ENCODE measurements at regions not wholly inside any gene's neighbourhood (a gene's known extent, or its start where the extent isn't known, plus 50 kb on each side); places are given as distances from the start of the nearest gene placed in this dataset.

DNA sequence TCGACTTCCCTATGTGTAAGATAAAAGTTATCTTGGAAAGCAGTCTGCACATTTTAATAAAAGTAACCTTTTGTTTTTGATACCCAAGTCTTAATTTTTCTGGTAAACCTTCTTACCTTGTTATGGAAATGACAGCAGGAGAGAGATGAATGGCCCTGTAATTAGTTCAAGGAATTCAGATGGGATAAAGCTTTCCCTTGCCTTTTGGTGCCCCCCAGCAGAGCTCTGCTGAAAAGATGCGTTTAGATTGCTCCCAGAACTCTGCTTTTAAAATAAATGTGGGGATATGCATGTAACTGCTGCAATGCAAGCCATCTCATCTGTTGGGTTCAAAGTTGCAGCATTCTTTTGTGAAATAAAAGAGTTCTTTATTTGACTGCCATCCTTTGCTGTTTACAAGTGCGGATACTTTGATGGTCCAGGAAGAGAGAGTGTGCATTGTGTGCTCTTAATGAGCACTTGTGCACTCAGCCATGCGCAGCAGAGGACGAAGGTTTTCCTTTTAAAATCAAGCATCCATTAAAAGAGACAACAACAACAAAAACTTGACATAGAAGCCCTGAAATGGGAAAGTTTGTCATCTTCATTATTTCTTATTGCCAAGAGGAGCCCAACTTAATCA, 176.7 kb upstream of the ST6GAL2 start:
- no peak for DNase-seq
- Histone ChIP-seq H3K9ac (ENCODE audit: low read length) (no peak overlapping the region), H2BK120ac (ENCODE audit: insufficient read depth, low read length, poor library complexity) (no peak overlapping the region), H3K27ac (ENCODE audit: low read depth, low read length) (no peak overlapping the region), H2BK5ac (ENCODE audit: low read depth, low read length, poor library complexity) (no peak overlapping the region), H3K27me3 (ENCODE audit: insufficient read depth, low read length) (no peaks in the 10 kb centered on the region), H4K12ac (ENCODE audit: low read depth, low read length) (no peak overlapping the region), H3K14ac (ENCODE audit: low read length) (no peak overlapping the region), H2BK12ac (ENCODE audit: low read length) (no peak overlapping the region), H2AK5ac (ENCODE audit: low read length) (no peak overlapping the region), H3K9me3 (ENCODE audit: insufficient read depth, low read depth, low read length) (no peaks in the 10 kb centered on the region), H3K4me1 (ENCODE audit: control insufficient read depth in 1 of 2, insufficient read depth in 2 of 2, low read length in 2 of 2) (no peaks in the 10 kb centered on the region), H3K4me2 (ENCODE audit: low read length) (no peak overlapping the region), H3K4me3 (ENCODE audit: low read depth, low read length) (no peak overlapping the region), H3K79me1 (ENCODE audit: low read length) (no peaks in the 10 kb centered on the region), H2AFZ (ENCODE audit: insufficient read depth, low read length, poor library complexity) (no peak overlapping the region), H3K36me3 (ENCODE audit: control insufficient read depth in 1 of 2, insufficient read depth in 2 of 2, low read length in 2 of 2) (no peaks in the 10 kb centered on the region), H4K91ac (ENCODE audit: low read depth, low read length) (no peak overlapping the region), H3K4ac (ENCODE audit: low read depth, low read length) (no peak overlapping the region), H3K23ac (ENCODE audit: low read length) (no peak overlapping the region), H4K8ac (ENCODE audit: low read depth, low read length) (no peak overlapping the region), H3K18ac (ENCODE audit: low read length) (no peak overlapping the region), H3K79me2 (ENCODE audit: control insufficient read depth, insufficient read depth, low read length, poor library complexity) (no peaks in the 10 kb centered on the region)
- no CpG with 5 or more reads among the region's 5 CpGs for whole genome bisulfite sequencing (ENCODE audit: extremely low coverage, insufficient coverage, insufficient read length)

DNA sequence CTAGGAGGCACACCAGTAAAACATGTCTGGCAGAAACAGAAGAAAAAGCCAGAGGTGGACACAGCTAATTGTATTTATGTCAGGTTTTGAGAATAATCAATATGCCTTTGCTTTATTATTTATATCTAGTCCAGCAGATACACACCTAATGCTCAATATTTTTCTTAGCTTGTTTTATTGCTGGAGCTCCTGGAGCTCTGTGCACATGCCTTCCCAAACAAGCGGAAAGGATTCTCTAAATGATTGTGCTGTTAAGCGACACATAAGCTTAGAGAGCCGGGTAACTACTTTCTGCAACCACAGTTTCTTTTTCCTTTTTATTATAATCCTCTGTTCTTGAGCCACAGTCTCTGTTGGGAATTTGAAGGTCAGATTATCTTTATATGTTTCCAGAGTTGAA, 177.3 kb upstream of the ST6GAL2 start:
- Histone ChIP-seq H2BK5ac (ENCODE audit: low read depth, low read length, poor library complexity) (no peak overlapping the region), H3K23ac (ENCODE audit: low read length) (no peak overlapping the region), H4K91ac (ENCODE audit: low read depth, low read length) (no peak overlapping the region), H3K9ac (ENCODE audit: low read length) (no peak overlapping the region), H3K36me3 (ENCODE audit: control insufficient read depth in 1 of 2, insufficient read depth in 2 of 2, low read length in 2 of 2) (no peaks in the 10 kb centered on the region), H3K79me2 (ENCODE audit: control insufficient read depth, insufficient read depth, low read length, poor library complexity) (no peaks in the 10 kb centered on the region), H3K4me2 (ENCODE audit: low read length) (no peak overlapping the region), H2AK5ac (ENCODE audit: low read length) (no peak overlapping the region), H3K4ac (ENCODE audit: low read depth, low read length) (no peak overlapping the region), H2AFZ (ENCODE audit: insufficient read depth, low read length, poor library complexity) (no peak overlapping the region), H3K27ac (ENCODE audit: low read depth, low read length) (no peak overlapping the region), H2BK120ac (ENCODE audit: insufficient read depth, low read length, poor library complexity) (no peak overlapping the region), H4K8ac (ENCODE audit: low read depth, low read length) (no peak overlapping the region), H3K79me1 (ENCODE audit: low read length) (no peaks in the 10 kb centered on the region), H3K18ac (ENCODE audit: low read length) (no peak overlapping the region), H4K12ac (ENCODE audit: low read depth, low read length) (no peak overlapping the region), H3K4me3 (ENCODE audit: low read depth, low read length) (no peak overlapping the region), H3K4me1 (ENCODE audit: control insufficient read depth in 1 of 2, insufficient read depth in 2 of 2, low read length in 2 of 2) (no peaks in the 10 kb centered on the region), H3K14ac (ENCODE audit: low read length) (no peak overlapping the region), H3K27me3 (ENCODE audit: insufficient read depth, low read length) (no peaks in the 10 kb centered on the region), H2BK12ac (ENCODE audit: low read length) (no peak overlapping the region), H3K9me3 (ENCODE audit: insufficient read depth, low read depth, low read length) (no peaks in the 10 kb centered on the region)
- no CpG with 5 or more reads among the region's 3 CpGs for WGBS (ENCODE audit: extremely low coverage, insufficient coverage, insufficient read length)
- DNase-seq = no peak

DNA sequence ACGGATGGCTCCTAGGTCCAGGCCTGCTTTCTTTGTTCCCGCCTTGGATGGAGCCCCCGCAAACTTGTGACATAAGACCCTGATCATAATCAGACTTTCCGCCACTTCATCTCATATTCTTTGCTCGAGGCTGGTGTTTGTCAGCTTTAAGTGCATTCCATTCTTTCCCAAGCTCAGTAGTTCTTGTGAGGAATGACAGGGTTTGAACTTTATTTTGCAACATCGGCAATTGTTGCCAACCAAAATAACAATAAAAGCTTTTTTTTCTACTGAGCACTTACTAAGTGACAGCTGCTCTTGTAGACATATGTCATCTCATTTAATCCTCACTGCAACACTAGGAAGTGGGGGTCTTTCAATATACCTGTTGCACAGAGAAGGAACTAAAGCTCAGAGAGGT, 178.8 kb upstream of the ST6GAL2 start:
- H3K4me1 ChIP-seq (ENCODE audit: control insufficient read depth in 1 of 2, insufficient read depth in 2 of 2, low read length in 2 of 2) = no peaks in the 10 kb centered on the region
- no peak overlapping the region for H2BK5ac ChIP-seq (ENCODE audit: low read depth, low read length, poor library complexity)
- no CpG with 5 or more reads among the region's 6 CpGs for WGBS (ENCODE audit: extremely low coverage, insufficient coverage, insufficient read length)
- no peak overlapping the region for H3K23ac ChIP-seq (ENCODE audit: low read length)
- no peak overlapping the region for H3K4ac ChIP-seq (ENCODE audit: low read depth, low read length)
- no peak overlapping the region for H4K91ac ChIP-seq (ENCODE audit: low read depth, low read length)
- H3K27ac ChIP-seq (ENCODE audit: low read depth, low read length) = no peak overlapping the region
- H2BK12ac ChIP-seq (ENCODE audit: low read length) = no peak overlapping the region
- H3K36me3 ChIP-seq (ENCODE audit: control insufficient read depth in 1 of 2, insufficient read depth in 2 of 2, low read length in 2 of 2) = no peaks in the 10 kb centered on the region
- no peak overlapping the region for H3K4me3 ChIP-seq (ENCODE audit: low read depth, low read length)
- H3K4me2 ChIP-seq (ENCODE audit: low read length) = no peak overlapping the region
- no peak overlapping the region for H2BK120ac ChIP-seq (ENCODE audit: insufficient read depth, low read length, poor library complexity)
- H2AK5ac ChIP-seq (ENCODE audit: low read length) = no peak overlapping the region
- H4K12ac ChIP-seq (ENCODE audit: low read depth, low read length) = no peak overlapping the region
- no peak overlapping the region for H3K9ac ChIP-seq (ENCODE audit: low read length)
- H3K27me3 ChIP-seq (ENCODE audit: insufficient read depth, low read length) = no peaks in the 10 kb centered on the region
- H3K18ac ChIP-seq (ENCODE audit: low read length) = no peak overlapping the region
- no peak overlapping the region for H2AFZ ChIP-seq (ENCODE audit: insufficient read depth, low read length, poor library complexity)
- no peaks in the 10 kb centered on the region for H3K79me2 ChIP-seq (ENCODE audit: control insufficient read depth, insufficient read depth, low read length, poor library complexity)
- no peak overlapping the region for H4K8ac ChIP-seq (ENCODE audit: low read depth, low read length)
- H3K14ac ChIP-seq (ENCODE audit: low read length) = no peak overlapping the region
- DNase-seq = peak in 1 of 2 donors; percentile 23
- H3K79me1 ChIP-seq (ENCODE audit: low read length) = no peaks in the 10 kb centered on the region
- no peaks in the 10 kb centered on the region for H3K9me3 ChIP-seq (ENCODE audit: insufficient read depth, low read depth, low read length)

DNA sequence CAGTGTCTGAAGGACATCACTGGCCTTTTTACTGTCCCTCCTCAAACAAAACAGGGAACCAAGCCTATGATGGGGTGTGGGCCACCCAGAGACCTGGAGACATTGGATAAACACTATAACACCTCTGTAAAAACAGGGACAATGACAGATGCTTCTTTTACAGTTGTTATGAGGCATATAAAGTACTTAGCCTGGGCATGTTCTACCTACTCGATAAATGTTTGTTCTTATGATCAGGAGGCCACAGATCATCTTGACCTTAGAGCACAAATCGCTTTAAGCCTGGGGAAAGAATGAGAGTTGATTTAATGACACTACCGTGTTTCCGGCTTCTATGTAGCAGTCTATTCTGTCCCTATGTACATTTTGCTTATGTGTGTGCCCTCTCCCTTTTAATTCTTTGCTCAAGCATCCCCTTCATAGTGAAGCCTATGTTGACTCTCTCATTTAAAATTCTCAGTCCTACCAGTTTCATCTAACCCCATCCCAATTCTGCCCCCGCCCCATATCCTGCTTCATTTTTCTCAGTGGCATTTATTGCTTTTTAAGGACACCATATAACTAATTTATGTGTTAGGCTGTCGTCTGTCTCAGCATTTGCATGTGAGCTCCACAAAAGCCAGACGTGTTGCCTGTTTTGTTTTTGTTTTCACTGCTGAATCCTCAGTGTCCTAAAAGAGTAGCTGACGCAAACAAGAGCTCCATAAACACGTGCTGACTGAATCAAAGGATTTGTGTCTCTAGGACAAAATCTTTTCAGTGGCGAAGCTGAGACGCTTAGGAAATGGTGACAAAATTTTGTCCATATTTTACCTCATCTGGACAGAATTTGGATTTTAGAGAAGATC, 182.3 kb upstream of the ST6GAL2 start:
- Histone ChIP-seq H3K18ac (ENCODE audit: low read length) (no peak overlapping the region), H4K91ac (ENCODE audit: low read depth, low read length) (no peak overlapping the region), H3K4ac (ENCODE audit: low read depth, low read length) (no peak overlapping the region), H2BK120ac (ENCODE audit: insufficient read depth, low read length, poor library complexity) (no peak overlapping the region), H3K4me1 (ENCODE audit: control insufficient read depth in 1 of 2, insufficient read depth in 2 of 2, low read length in 2 of 2) (no peaks in the 10 kb centered on the region), H3K9me3 (ENCODE audit: insufficient read depth, low read depth, low read length) (no peaks in the 10 kb centered on the region), H2BK12ac (ENCODE audit: low read length) (peak overlapping the region; percentile 20), H3K9ac (ENCODE audit: low read length) (no peak overlapping the region), H4K8ac (ENCODE audit: low read depth, low read length) (no peak overlapping the region), H3K4me2 (ENCODE audit: low read length) (no peak overlapping the region), H4K12ac (ENCODE audit: low read depth, low read length) (no peak overlapping the region), H3K79me1 (ENCODE audit: low read length) (no peaks in the 10 kb centered on the region), H3K79me2 (ENCODE audit: control insufficient read depth, insufficient read depth, low read length, poor library complexity) (no peaks in the 10 kb centered on the region), H3K4me3 (ENCODE audit: low read depth, low read length) (no peak overlapping the region), H2AK5ac (ENCODE audit: low read length) (no peak overlapping the region), H2BK5ac (ENCODE audit: low read depth, low read length, poor library complexity) (no peak overlapping the region), H3K14ac (ENCODE audit: low read length) (no peak overlapping the region), H2AFZ (ENCODE audit: insufficient read depth, low read length, poor library complexity) (no peak overlapping the region), H3K27ac (ENCODE audit: low read depth, low read length) (no peak overlapping the region), H3K36me3 (ENCODE audit: control insufficient read depth in 1 of 2, insufficient read depth in 2 of 2, low read length in 2 of 2) (no peaks in the 10 kb centered on the region), H3K27me3 (ENCODE audit: insufficient read depth, low read length) (no peaks in the 10 kb centered on the region), H3K23ac (ENCODE audit: low read length) (no peak overlapping the region)
- no peak for DNase-seq
- no CpG with 5 or more reads among the region's 11 CpGs for whole genome bisulfite sequencing (ENCODE audit: extremely low coverage, insufficient coverage, insufficient read length)

Data from trophoblast cell (in vitro differentiated cells and primary cell).